ENCODE measurements at regions not wholly inside any gene's neighbourhood (a gene's known extent, or its start where the extent isn't known, plus 50 kb on each side); places are given as distances from the start of the nearest gene placed in this dataset.

GRCh38 chr19:46924874-46925547 is 64.2 kb downstream of the ARHGAP35 start:
- H3K4me3 ChIP-seq (ENCODE audit: low read depth, low read length, poor library complexity, severe bottlenecking), result peak overlapping the region; percentile 14
- H2AFZ ChIP-seq (ENCODE audit: low read length), result no peak overlapping the region
- H4K20me1 ChIP-seq (ENCODE audit: insufficient read depth, low read length), result peaks cover 35% of the 10 kb centered on the region
- H3K9me3 ChIP-seq (ENCODE audit: low read length), result no peaks in the 10 kb centered on the region
- intact Hi-C loops (cut with micrococcal nuclease; ENCODE audit: unreplicated experiment), result no loop called here
- BruUV-seq (replicated peaks), result no TSS peak
- H3K4me1 ChIP-seq (ENCODE audit: insufficient read depth, low read length, poor library complexity, severe bottlenecking), result peaks cover 43% of the 10 kb centered on the region
- CTCF ChIA-PET (ENCODE audit: unreplicated experiment), result no interaction called here
- H3K4me2 ChIP-seq (ENCODE audit: low read length), result peak overlapping the region; percentile 53
- peaks cover 46% of the 10 kb centered on the region for H3K36me3 ChIP-seq (ENCODE audit: insufficient read depth, low read length)
- peak; percentile 49 for DNase-seq (ENCODE audit: low spot score)
- no peak overlapping the region for H3K27ac ChIP-seq (ENCODE audit: low read depth, low read length, poor library complexity, severe bottlenecking)
- no peaks in the 10 kb centered on the region for H3K9me2 ChIP-seq (ENCODE audit: insufficient read depth, low read length)
- POLR2A ChIA-PET, result interaction anchor here (0.6 to 1.4 kb wide), 5 partner anchors 17 to 66 kb away, joined by 3 read pairs; no protein-coding TSS in a partner anchor
- H3K79me2 ChIP-seq (ENCODE audit: insufficient read depth, low read depth, low read length), result peaks cover 67% of the 10 kb centered on the region
- TF ChIP-seq EZH2phosphoT487 (IDR thresholded peaks at IDR 0.05; ENCODE audit: borderline replicate concordance, low read depth, low read length), result no peak
- TF ChIP-seq CTCF (conservative IDR thresholded peaks at IDR 0.05; ENCODE audit: low read length), result no peak

- ChIA-PET POLR2A (interaction anchor here (1.3 to 1.4 kb wide), 2 partner anchors 17 kb away, joined by 3 read pairs; no protein-coding TSS in a partner anchor), CTCF (ENCODE audit: unreplicated experiment) (no interaction called here)
- Histone ChIP-seq H3K79me2 (ENCODE audit: insufficient read depth, low read depth, low read length) (peaks cover 72% of the 10 kb centered on the region), H3K4me2 (ENCODE audit: low read length) (no peak overlapping the region), H3K27ac (ENCODE audit: low read depth, low read length, poor library complexity, severe bottlenecking) (no peak overlapping the region), H3K36me3 (ENCODE audit: insufficient read depth, low read length) (peaks cover 41% of the 10 kb centered on the region), H4K20me1 (ENCODE audit: insufficient read depth, low read length) (peaks cover 35% of the 10 kb centered on the region), H3K9me2 (ENCODE audit: insufficient read depth, low read length) (no peaks in the 10 kb centered on the region), H3K4me1 (ENCODE audit: insufficient read depth, low read length, poor library complexity, severe bottlenecking) (peaks cover 43% of the 10 kb centered on the region), H3K4me3 (ENCODE audit: low read depth, low read length, poor library complexity, severe bottlenecking) (no peak overlapping the region), H3K9me3 (ENCODE audit: low read length) (no peaks in the 10 kb centered on the region), H2AFZ (ENCODE audit: low read length) (no peak overlapping the region)
- intact Hi-C loops (cut with micrococcal nuclease; ENCODE audit: unreplicated experiment), result no loop called here
- DNase-seq (ENCODE audit: low spot score), result no peak
- TF ChIP-seq EZH2phosphoT487 (IDR thresholded peaks at IDR 0.05; ENCODE audit: borderline replicate concordance, low read depth, low read length), result no peak
- TF ChIP-seq CTCF (conservative IDR thresholded peaks at IDR 0.05; ENCODE audit: low read length), result no peak
- no TSS peak for BruUV-seq (replicated peaks)
Measured at GRCh38 chr19:46925548-46925950, 64.8 kb downstream of the ARHGAP35 start.

Data from OCI-LY7 (cell line).